CD4-positive, alpha-beta T cell treated with Interleukin-2 at 100 ng/mL for 4 hours (primary cell): ENCODE measurements at regions not wholly inside any gene's neighbourhood (a gene's known extent, or its start where the extent isn't known, plus 50 kb on each side); places are given as distances from the start of the nearest gene placed in this dataset.
"Not testable (repeated sequence)": the region's sequence is repeated elsewhere in the genome, so short reads cannot be mapped to it uniquely, and the experiment has no call there.

Source experiments
- DNase-seq: peaks from one replicate; pipeline ENCODE4 v3.0.0-alpha.2; 2020; ENCODE audit warnings: low spot score

GRCh38 chr9:18296702-18297055, 177.3 kb upstream of the ADAMTSL1 start:
- DNase-seq, result no peak

- no peak for DNase-seq
Measured at GRCh38 chr9:18297056-18297841, 176.7 kb upstream of the ADAMTSL1 start.

GRCh38 chr9:18299449-18299848, 174.5 kb upstream of the ADAMTSL1 start:
- DNase-seq, result no peak

GRCh38 chr9:18305167-18305806, 168.7 kb upstream of the ADAMTSL1 start:
- DNase-seq, result not testable (repeated sequence)

- DNase-seq, result no peak
Measured at GRCh38 chr9:18314316-18314715, 159.6 kb upstream of the ADAMTSL1 start.

GRCh38 chr9:18317896-18318295, 156.1 kb upstream of the ADAMTSL1 start:
- DNase-seq, result no peak

- DNase-seq, result no peak
Measured at GRCh38 chr9:18319918-18320445, 154.0 kb upstream of the ADAMTSL1 start.

GRCh38 chr9:18324928-18325745, 148.8 kb upstream of the ADAMTSL1 start:
- no peak for DNase-seq

GRCh38 chr9:18325746-18326011, 148.3 kb upstream of the ADAMTSL1 start:
- not testable (repeated sequence) for DNase-seq

GRCh38 chr9:18327121-18327520, 146.8 kb upstream of the ADAMTSL1 start:
- no peak for DNase-seq

GRCh38 chr9:18330401-18331309, 143.3 kb upstream of the ADAMTSL1 start:
- no peak for DNase-seq

GRCh38 chr9:18331310-18331684, 142.7 kb upstream of the ADAMTSL1 start:
- DNase-seq, result no peak

GRCh38 chr9:18331808-18332209, 142.1 kb upstream of the ADAMTSL1 start:
- no peak for DNase-seq

GRCh38 chr9:18333157-18333556, 140.8 kb upstream of the ADAMTSL1 start:
- no peak for DNase-seq

GRCh38 chr9:18335825-18336224, 138.1 kb upstream of the ADAMTSL1 start:
- no peak for DNase-seq

GRCh38 chr9:18338042-18338441, 135.9 kb upstream of the ADAMTSL1 start:
- DNase-seq, result no peak

- no peak for DNase-seq
Measured at GRCh38 chr9:18343784-18344183, 130.2 kb upstream of the ADAMTSL1 start.

- DNase-seq, result no peak
Measured at GRCh38 chr9:18346745-18347144, 127.2 kb upstream of the ADAMTSL1 start.

GRCh38 chr9:18347386-18348082, 126.4 kb upstream of the ADAMTSL1 start:
- DNase-seq, result no peak

- DNase-seq, result no peak
Measured at GRCh38 chr9:18348083-18348475, 125.9 kb upstream of the ADAMTSL1 start.

- no peak for DNase-seq
Measured at GRCh38 chr9:18349530-18349929, 124.4 kb upstream of the ADAMTSL1 start.
